ENCODE measurements at regions not wholly inside any gene's neighbourhood (a gene's known extent, or its start where the extent isn't known, plus 50 kb on each side); places are given as distances from the start of the nearest gene placed in this dataset.

DNA sequence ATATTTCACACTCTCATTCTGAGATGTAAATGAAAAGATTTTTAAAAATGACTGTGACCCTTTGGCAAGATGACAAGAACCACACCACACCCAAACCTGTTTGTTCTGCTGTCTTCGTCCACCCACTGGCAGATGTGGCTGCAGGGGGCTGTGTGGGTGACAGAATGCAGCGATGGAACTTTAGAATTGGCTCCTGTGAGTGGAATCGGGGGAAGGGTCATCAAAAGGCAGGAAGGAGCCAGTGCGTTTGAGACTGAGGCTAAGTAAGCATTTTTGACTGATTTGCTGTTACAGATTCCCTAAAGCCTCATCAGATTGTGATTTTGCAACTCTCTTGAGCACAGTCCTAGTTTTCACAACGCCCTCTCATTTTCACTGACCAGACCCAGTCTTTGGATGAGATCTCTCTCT, 111.2 kb upstream of the ADGRL2 start:
- H3K9me3 Mint-ChIP-seq = peaks cover 3 to 7% of the 10 kb centered on the region in 2 donors
- H3K4me1 Mint-ChIP-seq (ENCODE audit: low read depth) = no peaks in the 10 kb centered on the region
- ATAC-seq (replicated peaks in 1 of 2) (no peak), DNase-seq (no peak)
- no peak overlapping the region for H3K4me3 Mint-ChIP-seq
- H3K36me3 Mint-ChIP-seq (ENCODE audit: insufficient read depth in 2 of 2) = no peaks in the 10 kb centered on the region
- H3K27me3 Mint-ChIP-seq (ENCODE audit: low read depth) = peaks cover 5% of the 10 kb centered on the region
- no peak overlapping the region for H3K27ac Mint-ChIP-seq

- Mint-ChIP-seq H3K4me1 (ENCODE audit: low read depth) (no peaks in the 10 kb centered on the region), H3K9me3 (peaks cover 9 to 11% of the 10 kb centered on the region in 2 donors)
Observed at GRCh38 chr1:81682490-81682889, 118.2 kb upstream of the ADGRL2 start.

GRCh38 chr1:81681601-81682266, 119.0 kb upstream of the ADGRL2 start:
- DNase-seq (no peak), ATAC-seq (replicated peaks in 1 of 2) (no peak)
- Mint-ChIP-seq H3K27me3 (ENCODE audit: low read depth) (no peaks in the 10 kb centered on the region), H3K27ac (no peak overlapping the region), H3K4me3 (no peak overlapping the region), H3K4me1 (ENCODE audit: low read depth) (no peaks in the 10 kb centered on the region), H3K9me3 (peaks cover 9 to 10% of the 10 kb centered on the region in 2 donors), H3K36me3 (ENCODE audit: insufficient read depth in 2 of 2) (no peaks in the 10 kb centered on the region)

More at GRCh38 chr1:81682490-81682889, 118.2 kb upstream of the ADGRL2 start:
- no peaks in the 10 kb centered on the region for H3K27me3 Mint-ChIP-seq (ENCODE audit: low read depth)
- ATAC-seq (replicated peaks in 1 of 2) (no peak), DNase-seq (no peak)
- no peak overlapping the region for H3K4me3 Mint-ChIP-seq
- H3K27ac Mint-ChIP-seq = no peak overlapping the region
- no peaks in the 10 kb centered on the region for H3K36me3 Mint-ChIP-seq (ENCODE audit: insufficient read depth in 2 of 2)

GRCh38 chr1:81681114-81681513, 119.6 kb upstream of the ADGRL2 start:
- no peaks in the 10 kb centered on the region for H3K36me3 Mint-ChIP-seq (ENCODE audit: insufficient read depth in 2 of 2)
- H3K27ac Mint-ChIP-seq = no peak overlapping the region
- no peaks in the 10 kb centered on the region for H3K27me3 Mint-ChIP-seq (ENCODE audit: low read depth)
- DNase-seq = no peak
- H3K4me3 Mint-ChIP-seq = no peak overlapping the region
- H3K4me1 Mint-ChIP-seq (ENCODE audit: low read depth) = no peaks in the 10 kb centered on the region
- peaks cover 7 to 9% of the 10 kb centered on the region in 2 donors for H3K9me3 Mint-ChIP-seq
- ATAC-seq (replicated peaks in 1 of 2) = no peak

DNA sequence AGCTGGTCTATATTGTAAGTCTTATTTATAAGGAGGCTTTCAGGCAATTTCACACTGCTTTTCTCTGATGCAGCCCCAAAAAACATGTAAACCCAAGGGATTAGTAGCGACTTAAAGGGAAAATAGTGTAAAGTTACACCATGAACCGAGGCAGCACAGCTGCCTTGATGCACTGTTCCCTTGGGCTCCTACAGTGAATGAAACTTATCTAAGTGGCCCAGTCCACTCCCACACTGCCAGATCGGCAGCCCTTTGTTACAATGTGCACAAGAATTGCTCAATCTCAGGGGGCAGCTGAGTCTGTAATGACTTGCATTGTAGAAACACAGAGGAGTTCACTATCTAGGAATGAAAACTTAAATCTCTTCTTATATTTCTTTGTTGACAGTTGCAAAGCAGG, 120.8 kb upstream of the ADGRL2 start:
- ATAC-seq (replicated peaks in 1 of 2) (no peak), DNase-seq (no peak)
- Mint-ChIP-seq H3K27me3 (ENCODE audit: low read depth) (no peaks in the 10 kb centered on the region), H3K9me3 (peaks cover 5 to 6% of the 10 kb centered on the region in 2 donors), H3K4me1 (ENCODE audit: low read depth) (no peaks in the 10 kb centered on the region), H3K36me3 (ENCODE audit: insufficient read depth in 2 of 2) (no peaks in the 10 kb centered on the region), H3K4me3 (no peak overlapping the region), H3K27ac (no peak overlapping the region)

GRCh38 chr1:81678779-81679178, 122.0 kb upstream of the ADGRL2 start:
- no peaks in the 10 kb centered on the region for H3K4me1 Mint-ChIP-seq (ENCODE audit: low read depth)
- H3K36me3 Mint-ChIP-seq (ENCODE audit: insufficient read depth in 2 of 2) = no peaks in the 10 kb centered on the region
- no peaks in the 10 kb centered on the region for H3K27me3 Mint-ChIP-seq (ENCODE audit: low read depth)
- DNase-seq = no peak
- no peak for ATAC-seq (replicated peaks in 1 of 2)
- H3K27ac Mint-ChIP-seq = no peak overlapping the region
- no peak overlapping the region for H3K4me3 Mint-ChIP-seq
- peaks cover 3% of the 10 kb centered on the region in 2 donors for H3K9me3 Mint-ChIP-seq

- DNase-seq = no peak
- ATAC-seq (replicated peaks in 1 of 2) = no peak
- no peaks in the 10 kb centered on the region for H3K4me1 Mint-ChIP-seq (ENCODE audit: low read depth)
- no peak overlapping the region for H3K4me3 Mint-ChIP-seq
- H3K9me3 Mint-ChIP-seq = peaks cover 0 to 3% of the 10 kb centered on the region in 2 donors
- H3K27ac Mint-ChIP-seq = no peak overlapping the region
- H3K27me3 Mint-ChIP-seq (ENCODE audit: low read depth) = no peaks in the 10 kb centered on the region
- H3K36me3 Mint-ChIP-seq (ENCODE audit: insufficient read depth in 2 of 2) = no peaks in the 10 kb centered on the region
Observed at GRCh38 chr1:81672766-81673165, 128.0 kb upstream of the ADGRL2 start.

GRCh38 chr1:81671038-81671437, 129.7 kb upstream of the ADGRL2 start:
- ATAC-seq (replicated peaks in 1 of 2) (no peak), DNase-seq (no peak)
- Mint-ChIP-seq H3K36me3 (ENCODE audit: insufficient read depth in 2 of 2) (no peaks in the 10 kb centered on the region), H3K27me3 (ENCODE audit: low read depth) (no peaks in the 10 kb centered on the region), H3K27ac (no peak overlapping the region), H3K9me3 (no peaks in the 10 kb centered on the region), H3K4me3 (no peak overlapping the region), H3K4me1 (ENCODE audit: low read depth) (no peaks in the 10 kb centered on the region)

- Mint-ChIP-seq H3K27me3 (ENCODE audit: low read depth) (no peaks in the 10 kb centered on the region), H3K4me1 (ENCODE audit: low read depth) (no peaks in the 10 kb centered on the region), H3K4me3 (no peak overlapping the region), H3K9me3 (no peaks in the 10 kb centered on the region), H3K36me3 (ENCODE audit: insufficient read depth in 2 of 2) (no peaks in the 10 kb centered on the region), H3K27ac (no peak overlapping the region)
- no peak for ATAC-seq (replicated peaks in 1 of 2)
- DNase-seq = no peak
Observed at GRCh38 chr1:81670286-81670685, 130.4 kb upstream of the ADGRL2 start.

- ATAC-seq (replicated peaks in 1 of 2) = no peak
- H3K4me3 Mint-ChIP-seq = no peak overlapping the region
- no peak for DNase-seq
- no peak overlapping the region for H3K27ac Mint-ChIP-seq
- no peaks in the 10 kb centered on the region for H3K4me1 Mint-ChIP-seq (ENCODE audit: low read depth)
- no peaks in the 10 kb centered on the region for H3K36me3 Mint-ChIP-seq (ENCODE audit: insufficient read depth in 2 of 2)
- H3K9me3 Mint-ChIP-seq = no peaks in the 10 kb centered on the region
- no peaks in the 10 kb centered on the region for H3K27me3 Mint-ChIP-seq (ENCODE audit: low read depth)
Observed at GRCh38 chr1:81666586-81666985, 134.1 kb upstream of the ADGRL2 start.

GRCh38 chr1:81664341-81664740, 136.4 kb upstream of the ADGRL2 start:
- ATAC-seq (replicated peaks in 1 of 2) = no peak
- H3K9me3 Mint-ChIP-seq = peaks cover 1 to 2% of the 10 kb centered on the region in 2 donors
- H3K4me1 Mint-ChIP-seq (ENCODE audit: low read depth) = no peaks in the 10 kb centered on the region
- H3K36me3 Mint-ChIP-seq (ENCODE audit: insufficient read depth in 2 of 2) = no peaks in the 10 kb centered on the region
- no peaks in the 10 kb centered on the region for H3K27me3 Mint-ChIP-seq (ENCODE audit: low read depth)
- H3K27ac Mint-ChIP-seq = no peak overlapping the region
- H3K4me3 Mint-ChIP-seq = no peak overlapping the region
- DNase-seq = no peak

- Mint-ChIP-seq H3K9me3 (peaks cover 1 to 2% of the 10 kb centered on the region in 2 donors), H3K36me3 (ENCODE audit: insufficient read depth in 2 of 2) (no peaks in the 10 kb centered on the region), H3K27me3 (ENCODE audit: low read depth) (no peaks in the 10 kb centered on the region), H3K4me3 (no peak overlapping the region), H3K4me1 (ENCODE audit: low read depth) (no peaks in the 10 kb centered on the region), H3K27ac (no peak overlapping the region)
- ATAC-seq (replicated peaks in 1 of 2) = no peak
- no peak for DNase-seq
Observed at GRCh38 chr1:81662913-81663526, 137.7 kb upstream of the ADGRL2 start.

DNA sequence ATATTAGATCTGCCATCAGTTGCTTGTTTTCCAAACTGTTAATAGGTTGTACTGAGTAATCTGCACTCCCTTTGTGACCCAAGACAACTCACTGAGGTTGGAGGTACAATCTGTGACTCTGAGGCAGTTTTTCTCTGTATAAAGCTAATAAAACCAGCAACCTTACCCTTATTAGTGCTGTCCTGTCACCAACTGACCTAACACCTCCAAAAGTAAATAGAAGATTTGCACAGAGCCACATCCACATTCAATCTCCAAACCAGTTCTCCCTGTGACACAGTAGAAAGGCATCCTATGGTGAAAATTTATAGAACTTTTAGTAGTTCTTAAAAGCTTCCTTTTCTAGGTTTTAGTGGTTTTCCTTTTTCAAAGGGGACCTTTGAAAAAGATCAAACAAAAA, 140.4 kb upstream of the ADGRL2 start:
- no peak overlapping the region for H3K27ac Mint-ChIP-seq
- H3K9me3 Mint-ChIP-seq = peaks cover 5 to 8% of the 10 kb centered on the region in 2 donors
- H3K27me3 Mint-ChIP-seq (ENCODE audit: low read depth) = peaks cover 5% of the 10 kb centered on the region
- DNase-seq (no peak), ATAC-seq (replicated peaks in 1 of 2) (no peak)
- peaks cover 0 to 3% of the 10 kb centered on the region in 2 donors for H3K36me3 Mint-ChIP-seq (ENCODE audit: insufficient read depth in 2 of 2)
- H3K4me1 Mint-ChIP-seq (ENCODE audit: low read depth) = no peaks in the 10 kb centered on the region
- no peak overlapping the region for H3K4me3 Mint-ChIP-seq

DNA sequence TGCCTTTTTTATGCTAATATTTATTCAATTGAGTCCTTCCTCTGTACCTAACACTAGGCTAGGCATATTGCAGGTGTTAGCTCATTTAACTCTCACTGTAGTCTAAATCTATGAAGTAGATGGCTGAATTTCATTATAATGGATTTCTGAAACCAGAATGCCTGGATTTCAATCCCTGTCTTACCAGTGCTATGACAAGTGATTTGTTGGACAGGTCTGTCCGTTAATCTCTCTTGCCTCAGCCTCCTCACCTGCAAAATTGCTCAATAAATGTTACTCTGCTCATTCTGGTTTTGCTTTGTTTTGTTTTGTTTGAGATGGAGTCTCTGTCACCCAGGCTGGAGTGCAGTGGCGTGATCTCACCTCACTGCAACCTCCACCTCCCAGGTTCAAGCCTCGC, 146.1 kb upstream of the ADGRL2 start:
- peaks cover 8 to 9% of the 10 kb centered on the region in 2 donors for H3K9me3 Mint-ChIP-seq
- no peak for ATAC-seq (replicated peaks in 1 of 2)
- H3K27ac Mint-ChIP-seq = no peak overlapping the region
- DNase-seq = no peak
- H3K27me3 Mint-ChIP-seq (ENCODE audit: low read depth) = peaks cover 5% of the 10 kb centered on the region
- H3K36me3 Mint-ChIP-seq (ENCODE audit: insufficient read depth in 2 of 2) = peaks cover 3% of the 10 kb centered on the region in 2 donors
- H3K4me3 Mint-ChIP-seq = no peak overlapping the region
- no peaks in the 10 kb centered on the region for H3K4me1 Mint-ChIP-seq (ENCODE audit: low read depth)

All from activated T-cell treated with anti-CD3 and anti-CD28 coated beads, Interleukin-2, amount 50 U/mL, for 72 hours (primary cell).